ENCODE measurements at regions not wholly inside any gene's neighbourhood (a gene's known extent, or its start where the extent isn't known, plus 50 kb on each side); places are given as distances from the start of the nearest gene placed in this dataset.
"Not testable (repeated sequence)": the region's sequence is repeated elsewhere in the genome, so short reads cannot be mapped to it uniquely, and the experiment has no call there.

DNA sequence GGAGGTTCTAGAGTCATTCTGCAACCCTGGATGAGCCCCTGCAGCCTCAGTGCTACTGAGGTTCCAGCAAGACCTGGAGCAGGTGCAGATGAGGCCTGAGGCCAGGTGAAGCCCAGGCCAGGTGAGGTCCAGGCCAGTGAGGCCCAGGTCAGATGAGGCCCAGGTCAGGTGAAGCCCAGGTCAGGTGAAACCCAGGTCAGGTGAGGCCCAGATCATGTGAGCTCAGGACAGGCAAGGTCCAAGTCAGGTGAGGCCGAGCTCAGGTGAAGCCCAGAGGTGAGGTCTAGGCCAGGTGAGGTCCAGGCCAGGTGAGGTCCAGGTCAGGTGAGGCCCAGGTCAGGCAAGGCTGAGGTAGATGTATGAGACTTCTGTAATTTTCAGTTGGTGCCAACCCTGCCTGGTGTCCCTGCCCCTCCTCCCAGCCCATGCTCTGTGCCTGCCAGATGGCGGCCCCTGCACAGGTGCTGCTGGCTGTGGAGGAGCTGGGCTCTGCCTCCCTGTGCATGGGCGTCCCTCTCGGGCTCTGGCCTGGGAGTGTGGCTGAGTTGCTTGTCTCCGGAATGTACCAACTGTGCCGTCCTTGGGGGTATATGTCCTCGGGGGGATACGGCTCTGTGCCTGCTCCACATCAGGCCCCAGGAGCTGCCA is 388.5 kb downstream of the TMEM121 start:
- no peaks in the 10 kb centered on the region for H3K4me1 ChIP-seq
- no peaks in the 10 kb centered on the region for H3K27me3 ChIP-seq
- no peak overlapping the region for H3K27ac ChIP-seq
- no peak for TF ChIP-seq POLR2A (IDR thresholded peaks at IDR 0.05)
- TF ChIP-seq, protein P1, sequence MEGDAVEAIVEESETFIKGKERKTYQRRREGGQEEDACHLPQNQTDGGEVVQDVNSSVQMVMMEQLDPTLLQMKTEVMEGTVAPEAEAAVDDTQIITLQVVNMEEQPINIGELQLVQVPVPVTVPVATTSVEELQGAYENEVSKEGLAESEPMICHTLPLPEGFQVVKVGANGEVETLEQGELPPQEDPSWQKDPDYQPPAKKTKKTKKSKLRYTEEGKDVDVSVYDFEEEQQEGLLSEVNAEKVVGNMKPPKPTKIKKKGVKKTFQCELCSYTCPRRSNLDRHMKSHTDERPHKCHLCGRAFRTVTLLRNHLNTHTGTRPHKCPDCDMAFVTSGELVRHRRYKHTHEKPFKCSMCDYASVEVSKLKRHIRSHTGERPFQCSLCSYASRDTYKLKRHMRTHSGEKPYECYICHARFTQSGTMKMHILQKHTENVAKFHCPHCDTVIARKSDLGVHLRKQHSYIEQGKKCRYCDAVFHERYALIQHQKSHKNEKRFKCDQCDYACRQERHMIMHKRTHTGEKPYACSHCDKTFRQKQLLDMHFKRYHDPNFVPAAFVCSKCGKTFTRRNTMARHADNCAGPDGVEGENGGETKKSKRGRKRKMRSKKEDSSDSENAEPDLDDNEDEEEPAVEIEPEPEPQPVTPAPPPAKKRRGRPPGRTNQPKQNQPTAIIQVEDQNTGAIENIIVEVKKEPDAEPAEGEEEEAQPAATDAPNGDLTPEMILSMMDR (IDR thresholded peaks at IDR 0.05), result no peak
- no peaks in the 10 kb centered on the region for H3K36me3 ChIP-seq
- H3K4me3 ChIP-seq, result no peak overlapping the region
- peaks cover 0 to 7% of the 10 kb centered on the region in 2 donors for H3K9me3 ChIP-seq
- intact Hi-C loops (cut with DNase I; ENCODE audit: low total_unique reads), result no loop called here
- no peak for DNase-seq

DNA sequence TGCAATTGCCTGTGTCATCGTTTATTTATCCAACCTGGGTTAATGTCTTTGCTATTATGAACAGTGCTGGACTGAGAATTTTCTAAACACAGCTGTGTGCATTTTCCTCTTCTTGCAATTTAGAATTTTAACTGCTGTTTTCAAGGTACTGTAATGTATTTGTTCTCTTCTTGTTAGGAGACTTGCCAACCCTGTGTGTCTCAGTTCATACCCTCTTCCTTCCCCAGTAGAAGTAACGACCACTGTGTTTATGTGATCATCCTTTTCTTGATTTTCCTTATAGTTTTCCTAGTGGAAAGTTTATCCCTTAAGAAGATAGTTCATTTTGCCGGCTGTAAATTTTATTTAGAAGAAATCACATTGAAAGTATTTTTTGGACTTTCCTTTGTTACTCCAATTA is 389.2 kb downstream of the TMEM121 start:
- H3K36me3 ChIP-seq; H3K27ac ChIP-seq; DNase-seq; intact Hi-C loops (cut with DNase I; ENCODE audit: low total_unique reads); H3K9me3 ChIP-seq; H3K4me3 ChIP-seq; H3K27me3 ChIP-seq; H3K4me1 ChIP-seq: not testable (repeated sequence)

DNA sequence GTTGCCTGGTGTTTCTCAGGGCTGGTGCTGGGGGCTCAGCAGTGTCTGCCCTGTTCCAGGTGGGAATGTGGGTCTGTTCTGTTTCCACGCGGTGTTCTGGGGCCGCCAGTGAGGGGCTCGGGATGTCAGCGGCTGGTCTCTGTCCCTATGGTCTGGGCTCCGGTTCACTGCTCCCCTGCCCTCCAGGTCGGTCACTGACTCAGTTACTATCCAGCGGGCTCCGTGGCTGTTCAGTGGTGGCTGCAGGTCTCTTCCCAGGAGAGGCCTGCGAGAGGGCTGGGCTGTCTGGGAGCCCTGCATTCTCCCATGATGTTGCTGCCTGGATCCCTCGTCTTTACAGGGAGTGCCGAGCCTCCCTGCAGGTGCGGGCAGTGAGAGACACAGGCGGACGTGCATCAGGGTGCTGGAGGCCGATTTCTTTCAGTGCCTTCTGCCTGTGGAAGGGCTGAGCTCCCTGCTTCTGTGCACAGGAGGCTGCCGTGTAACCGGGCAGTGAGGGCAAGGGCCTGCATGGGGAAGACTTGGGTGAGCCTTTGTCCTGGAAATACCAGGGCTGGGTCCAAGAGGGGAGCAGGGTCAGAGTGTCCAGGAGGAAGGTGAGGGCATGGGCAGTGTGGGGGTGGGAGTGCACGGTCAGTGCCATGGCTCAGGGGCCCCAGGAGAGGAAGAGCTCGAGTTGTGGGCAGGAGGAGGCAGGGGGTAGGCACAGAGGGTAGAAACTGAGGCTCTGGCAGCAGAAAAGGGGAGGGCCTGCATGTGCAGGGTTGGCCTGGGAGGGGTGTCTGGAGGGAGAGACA is 391.0 kb downstream of the TMEM121 start:
- H3K27me3 ChIP-seq; H3K4me1 ChIP-seq; H3K4me3 ChIP-seq; H3K9me3 ChIP-seq; H3K36me3 ChIP-seq; H3K27ac ChIP-seq; intact Hi-C loops (cut with DNase I; ENCODE audit: low total_unique reads); DNase-seq: not testable (repeated sequence)

DNA sequence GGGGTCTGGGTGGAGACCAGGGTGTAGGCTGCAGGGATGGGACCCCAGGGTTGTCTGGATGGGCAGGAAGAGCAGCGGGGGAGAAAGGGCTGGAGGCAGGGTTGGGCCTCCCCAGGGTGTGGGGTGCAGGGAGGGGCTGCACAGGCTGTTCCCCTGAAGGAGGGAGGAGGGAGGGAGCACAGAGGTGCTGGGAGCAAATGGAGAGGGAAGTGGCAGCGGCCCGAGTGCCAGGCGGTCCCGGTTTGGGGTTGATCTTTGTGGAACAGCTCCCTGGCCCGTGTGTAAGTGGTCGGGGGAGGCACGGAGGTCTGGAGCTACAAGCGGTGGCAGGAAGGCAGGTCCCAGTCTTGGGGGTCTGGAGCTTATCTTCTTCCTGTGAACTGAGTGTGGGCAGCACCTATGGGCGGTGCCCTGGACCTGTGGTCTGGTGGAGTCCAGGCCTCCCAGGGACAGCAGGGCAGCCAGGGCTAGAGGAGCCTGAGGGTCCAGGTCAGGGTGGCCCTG is 391.6 kb downstream of the TMEM121 start:
- no peak for DNase-seq
- TF ChIP-seq POLR2A (IDR thresholded peaks at IDR 0.05), result no peak
- TF ChIP-seq, protein P1 (IDR thresholded peaks at IDR 0.05), result no peak
- Histone ChIP-seq H3K4me3 (no peak overlapping the region), H3K27ac (no peak overlapping the region), H3K27me3 (no peaks in the 10 kb centered on the region), H3K4me1 (no peaks in the 10 kb centered on the region), H3K36me3 (no peaks in the 10 kb centered on the region), H3K9me3 (peaks cover 0 to 7% of the 10 kb centered on the region in 2 donors)
- intact Hi-C loops (cut with DNase I; ENCODE audit: low total_unique reads), result no loop called here

DNA sequence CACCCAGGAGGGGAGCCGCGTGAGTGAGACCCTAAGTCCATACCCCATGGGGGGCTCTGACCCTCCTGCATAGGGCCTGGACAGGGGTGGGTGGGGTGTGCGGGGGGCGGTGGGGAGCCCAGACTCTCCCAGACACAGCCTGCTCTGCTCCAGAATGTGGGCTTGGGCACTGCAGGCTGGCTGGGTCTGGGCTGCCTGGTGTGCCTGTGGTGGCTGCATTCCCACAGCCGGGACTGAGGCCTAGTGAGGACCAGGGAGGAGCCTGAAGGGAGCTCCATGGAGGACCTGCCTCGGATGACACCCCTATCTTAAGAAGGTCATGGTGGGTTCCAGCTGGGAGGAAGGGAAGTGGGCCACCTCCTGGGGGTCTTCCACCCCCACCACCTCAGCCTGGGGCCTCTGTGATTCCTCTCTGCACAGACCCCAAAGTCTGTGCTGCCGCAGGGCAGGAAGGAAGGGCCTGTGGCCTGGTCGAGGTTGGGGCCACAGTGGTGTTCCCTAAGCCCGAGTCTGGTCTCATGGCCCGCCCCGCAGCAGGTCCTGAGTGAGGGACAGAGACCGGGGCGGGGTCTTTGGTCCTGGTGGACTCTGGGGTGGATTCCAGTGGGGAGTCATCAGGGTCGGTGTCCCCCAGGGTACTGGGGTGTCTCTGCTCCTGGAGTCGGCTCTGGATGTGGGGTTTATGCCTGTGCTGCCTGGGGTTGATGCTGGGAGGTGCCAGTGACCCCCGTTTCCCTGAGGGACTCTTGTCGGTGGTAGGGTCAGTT is 392.3 kb downstream of the TMEM121 start:
- intact Hi-C loops (cut with DNase I; ENCODE audit: low total_unique reads), result no loop called here
- Histone ChIP-seq H3K9me3 (peaks cover 0 to 7% of the 10 kb centered on the region in 2 donors), H3K4me3 (no peak overlapping the region), H3K4me1 (no peaks in the 10 kb centered on the region), H3K27me3 (no peaks in the 10 kb centered on the region), H3K36me3 (no peaks in the 10 kb centered on the region), H3K27ac (no peak overlapping the region)
- TF ChIP-seq POLR2A (IDR thresholded peaks at IDR 0.05), result no peak
- TF ChIP-seq, protein P1 (IDR thresholded peaks at IDR 0.05), result no peak
- no peak for DNase-seq
